Jurkat, Clone E6-1 (cell line): ENCODE measurements at regions not wholly inside any gene's neighbourhood (a gene's known extent, or its start where the extent isn't known, plus 50 kb on each side); places are given as distances from the start of the nearest gene placed in this dataset.

Experiments
- DNase-seq: peaks from one replicate; pipeline ENCODE4 v3.0.0-alpha.2; 2011; ENCODE audit warnings: low read depth, low spot score
- H3K4me3 ChIP-seq: 2 replicates; pipeline ENCODE4 v1.5.1; 2011; ENCODE audit warnings: mild to moderate bottlenecking, low read length, control low read depth, moderate library complexity

- H3K4me3 ChIP-seq = no peak overlapping the region
- DNase-seq = no peak
Observed at GRCh38 chr2:240250150-240250984, 109.9 kb upstream of the OTOS start.

- no peak for DNase-seq
- H3K4me3 ChIP-seq = no peak overlapping the region
Observed at GRCh38 chr2:240250985-240251847, 110.8 kb upstream of the OTOS start.

GRCh38 chr2:240251848-240252190 lies 111.4 kb upstream of the OTOS start:
- H3K4me3 ChIP-seq = no peak overlapping the region
- no peak for DNase-seq

- DNase-seq = no peak
Observed at GRCh38 chr2:240252191-240252871, 111.9 kb upstream of the OTOS start.

GRCh38 chr2:240252872-240253511 lies 112.5 kb upstream of the OTOS start:
- no peak for DNase-seq
- no peak overlapping the region for H3K4me3 ChIP-seq

More at GRCh38 chr2:240252191-240252871, 111.9 kb upstream of the OTOS start:
- no peak overlapping the region for H3K4me3 ChIP-seq

- DNase-seq = no peak
- no peak overlapping the region for H3K4me3 ChIP-seq
Observed at GRCh38 chr2:240253583-240254145, 113.2 kb upstream of the OTOS start.

GRCh38 chr2:240254337-240255164 lies 114.1 kb upstream of the OTOS start:
- H3K4me3 ChIP-seq = no peak overlapping the region
- DNase-seq = no peak

GRCh38 chr2:240255165-240255491 lies 114.7 kb upstream of the OTOS start:
- no peak overlapping the region for H3K4me3 ChIP-seq
- no peak for DNase-seq

GRCh38 chr2:240255811-240256703 lies 115.6 kb upstream of the OTOS start:
- H3K4me3 ChIP-seq = no peak overlapping the region
- no peak for DNase-seq

- H3K4me3 ChIP-seq = no peak overlapping the region
- no peak for DNase-seq
Observed at GRCh38 chr2:240256704-240257637, 116.5 kb upstream of the OTOS start.

GRCh38 chr2:240257940-240258580 lies 117.6 kb upstream of the OTOS start:
- DNase-seq = no peak
- H3K4me3 ChIP-seq = no peak overlapping the region

GRCh38 chr2:240258685-240259084 lies 118.2 kb upstream of the OTOS start:
- no peak for DNase-seq
- no peak overlapping the region for H3K4me3 ChIP-seq

GRCh38 chr2:240259201-240259923 lies 118.9 kb upstream of the OTOS start:
- H3K4me3 ChIP-seq = no peak overlapping the region
- no peak for DNase-seq

GRCh38 chr2:240259924-240260529 lies 119.6 kb upstream of the OTOS start:
- no peak for DNase-seq
- H3K4me3 ChIP-seq = no peak overlapping the region

GRCh38 chr2:240260664-240261063 lies 120.2 kb upstream of the OTOS start:
- no peak overlapping the region for H3K4me3 ChIP-seq
- DNase-seq = no peak
